ENCODE measurements at regions not wholly inside any gene's neighbourhood (a gene's known extent, or its start where the extent isn't known, plus 50 kb on each side); places are given as distances from the start of the nearest gene placed in this dataset.

DNA sequence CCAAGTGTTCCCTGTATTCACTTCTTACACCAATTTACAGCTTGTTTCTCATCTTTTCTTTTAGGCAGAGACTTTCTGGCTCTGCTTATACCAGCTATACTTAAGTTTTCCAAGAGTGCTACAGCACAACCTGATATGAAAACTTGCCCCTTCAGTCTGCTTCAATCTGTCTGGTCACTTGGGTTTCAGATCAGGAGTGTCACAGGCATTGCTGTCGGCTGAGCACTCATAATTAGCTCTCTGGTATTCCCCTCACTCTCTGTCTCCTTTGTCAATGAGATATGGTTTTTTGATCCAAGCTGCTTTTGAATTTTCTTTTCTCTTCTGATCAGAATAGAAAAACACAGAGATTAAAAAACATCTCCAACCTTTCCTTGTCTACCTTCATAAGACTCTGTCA lies 194.9 kb upstream of the UMPS start:
- no peaks in the 10 kb centered on the region for H3K9me3 ChIP-seq (ENCODE audit: insufficient read depth, low read depth, low read length)
- H3K9ac ChIP-seq (ENCODE audit: low read depth, low read length, poor library complexity, severe bottlenecking): no peak overlapping the region
- TF ChIP-seq EZH2phosphoT487 (IDR thresholded peaks at IDR 0.05; ENCODE audit: borderline replicate concordance): no peak
- TF ChIP-seq, protein P1, sequence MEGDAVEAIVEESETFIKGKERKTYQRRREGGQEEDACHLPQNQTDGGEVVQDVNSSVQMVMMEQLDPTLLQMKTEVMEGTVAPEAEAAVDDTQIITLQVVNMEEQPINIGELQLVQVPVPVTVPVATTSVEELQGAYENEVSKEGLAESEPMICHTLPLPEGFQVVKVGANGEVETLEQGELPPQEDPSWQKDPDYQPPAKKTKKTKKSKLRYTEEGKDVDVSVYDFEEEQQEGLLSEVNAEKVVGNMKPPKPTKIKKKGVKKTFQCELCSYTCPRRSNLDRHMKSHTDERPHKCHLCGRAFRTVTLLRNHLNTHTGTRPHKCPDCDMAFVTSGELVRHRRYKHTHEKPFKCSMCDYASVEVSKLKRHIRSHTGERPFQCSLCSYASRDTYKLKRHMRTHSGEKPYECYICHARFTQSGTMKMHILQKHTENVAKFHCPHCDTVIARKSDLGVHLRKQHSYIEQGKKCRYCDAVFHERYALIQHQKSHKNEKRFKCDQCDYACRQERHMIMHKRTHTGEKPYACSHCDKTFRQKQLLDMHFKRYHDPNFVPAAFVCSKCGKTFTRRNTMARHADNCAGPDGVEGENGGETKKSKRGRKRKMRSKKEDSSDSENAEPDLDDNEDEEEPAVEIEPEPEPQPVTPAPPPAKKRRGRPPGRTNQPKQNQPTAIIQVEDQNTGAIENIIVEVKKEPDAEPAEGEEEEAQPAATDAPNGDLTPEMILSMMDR (conservative IDR thresholded peaks at IDR 0.05; ENCODE audit: low read length): no peak
- no peaks in the 10 kb centered on the region for H3K9me2 ChIP-seq (replicated peaks; ENCODE audit: low read depth, low read length)
- no peak overlapping the region for H3K4me3 ChIP-seq (ENCODE audit: low read length, poor library complexity, severe bottlenecking)
- H3K4me1 ChIP-seq (ENCODE audit: insufficient read depth, low read length, poor library complexity, severe bottlenecking): no peaks in the 10 kb centered on the region
- H2AFZ ChIP-seq (ENCODE audit: low read length): no peak overlapping the region
- no peaks in the 10 kb centered on the region for H3F3A ChIP-seq (ENCODE audit: low read depth)
- no peak overlapping the region for H3K4me2 ChIP-seq (ENCODE audit: low read depth, low read length, poor library complexity, severe bottlenecking)
- H3K36me3 ChIP-seq (ENCODE audit: insufficient read depth, low read length): no peaks in the 10 kb centered on the region
- H3K27me3 ChIP-seq (ENCODE audit: insufficient read depth, low read length, poor library complexity, severe bottlenecking): no peaks in the 10 kb centered on the region
- no peaks in the 10 kb centered on the region for H4K20me1 ChIP-seq (ENCODE audit: insufficient read depth, low read length, poor library complexity, severe bottlenecking)
- H3K79me2 ChIP-seq (ENCODE audit: insufficient read depth, low read length): no peaks in the 10 kb centered on the region

DNA sequence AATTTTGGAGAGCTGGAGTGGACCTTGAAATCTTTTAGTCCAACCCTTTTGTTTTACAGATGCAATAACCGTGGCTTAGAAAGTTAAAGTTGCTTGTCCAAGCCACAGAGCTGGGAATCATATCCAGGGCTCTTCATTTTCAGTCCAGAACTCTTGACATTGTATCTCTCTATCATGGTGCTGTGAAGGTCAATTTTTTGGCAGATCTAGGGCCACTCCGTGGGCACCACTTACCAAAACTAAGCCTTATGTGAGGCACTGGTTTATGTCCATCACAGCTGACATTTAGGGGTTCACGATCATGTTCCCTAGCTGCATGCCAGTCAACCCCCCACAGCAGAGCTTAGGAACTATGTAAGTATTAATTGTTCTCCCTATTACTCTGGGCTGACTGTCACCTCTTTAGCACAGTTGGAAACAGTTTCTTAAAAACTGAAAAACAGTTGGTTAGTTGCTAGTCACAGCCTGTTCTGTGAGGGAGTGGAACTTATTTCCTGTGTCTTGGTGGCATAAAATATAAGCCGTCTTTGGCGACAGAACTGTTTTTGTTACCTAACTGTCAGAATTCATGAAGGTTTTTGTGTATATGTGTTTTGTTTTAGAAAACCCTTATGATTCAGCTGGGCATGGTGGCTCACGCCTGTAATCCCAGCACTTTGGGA lies 189.6 kb upstream of the UMPS start:
- H3K9me2 ChIP-seq (replicated peaks; ENCODE audit: low read depth, low read length): no peaks in the 10 kb centered on the region
- H3K4me1 ChIP-seq (ENCODE audit: insufficient read depth, low read length, poor library complexity, severe bottlenecking): no peaks in the 10 kb centered on the region
- H3F3A ChIP-seq (ENCODE audit: low read depth): no peaks in the 10 kb centered on the region
- H3K4me2 ChIP-seq (ENCODE audit: low read depth, low read length, poor library complexity, severe bottlenecking): no peak overlapping the region
- no peaks in the 10 kb centered on the region for H3K36me3 ChIP-seq (ENCODE audit: insufficient read depth, low read length)
- H3K9me3 ChIP-seq (ENCODE audit: insufficient read depth, low read depth, low read length): no peaks in the 10 kb centered on the region
- H4K20me1 ChIP-seq (ENCODE audit: insufficient read depth, low read length, poor library complexity, severe bottlenecking): no peaks in the 10 kb centered on the region
- H3K4me3 ChIP-seq (ENCODE audit: low read length, poor library complexity, severe bottlenecking): no peak overlapping the region
- H3K27me3 ChIP-seq (ENCODE audit: insufficient read depth, low read length, poor library complexity, severe bottlenecking): no peaks in the 10 kb centered on the region
- no peak overlapping the region for H2AFZ ChIP-seq (ENCODE audit: low read length)
- TF ChIP-seq, protein P1 (conservative IDR thresholded peaks at IDR 0.05; ENCODE audit: low read length): no peak
- no peak for TF ChIP-seq EZH2phosphoT487 (IDR thresholded peaks at IDR 0.05; ENCODE audit: borderline replicate concordance)
- H3K79me2 ChIP-seq (ENCODE audit: insufficient read depth, low read length): no peaks in the 10 kb centered on the region
- H3K9ac ChIP-seq (ENCODE audit: low read depth, low read length, poor library complexity, severe bottlenecking): no peak overlapping the region

DNA sequence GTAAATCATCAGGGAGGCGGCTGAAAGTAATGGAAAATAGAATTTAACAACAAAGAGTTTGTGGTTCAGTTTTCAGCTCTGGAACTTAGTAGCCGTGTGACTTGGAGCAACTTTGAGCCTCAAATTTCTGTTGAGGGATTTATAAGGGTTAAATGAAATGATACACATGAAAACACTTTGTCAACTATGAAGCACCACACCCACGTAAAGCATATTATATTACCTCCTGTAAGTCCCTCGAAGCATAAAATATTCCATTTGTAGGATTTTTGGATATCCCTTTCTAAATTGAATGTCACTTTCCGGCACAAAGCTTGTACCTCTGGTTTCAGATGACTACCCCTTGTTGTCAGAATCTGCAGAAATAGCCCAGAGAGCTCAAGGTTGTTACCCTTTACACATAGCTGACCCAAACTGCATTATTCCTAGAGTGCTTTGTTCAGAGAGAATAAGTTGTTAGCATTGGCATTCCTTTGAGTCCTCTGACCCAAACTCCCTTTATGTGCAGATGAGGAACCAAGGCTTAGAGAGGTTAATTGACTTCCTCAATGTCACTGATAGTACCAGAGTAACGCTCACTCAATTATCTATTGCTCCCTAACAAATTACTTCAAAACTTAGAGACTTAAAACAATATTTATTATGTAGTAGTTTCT lies 187.9 kb upstream of the UMPS start:
- H3K4me1 ChIP-seq (ENCODE audit: insufficient read depth, low read length, poor library complexity, severe bottlenecking): no peaks in the 10 kb centered on the region
- H3K4me2 ChIP-seq (ENCODE audit: low read depth, low read length, poor library complexity, severe bottlenecking): no peak overlapping the region
- TF ChIP-seq, protein P1 (conservative IDR thresholded peaks at IDR 0.05; ENCODE audit: low read length): no peak
- TF ChIP-seq EZH2phosphoT487 (IDR thresholded peaks at IDR 0.05; ENCODE audit: borderline replicate concordance): no peak
- H3K27me3 ChIP-seq (ENCODE audit: insufficient read depth, low read length, poor library complexity, severe bottlenecking): no peaks in the 10 kb centered on the region
- no peaks in the 10 kb centered on the region for H3K9me2 ChIP-seq (replicated peaks; ENCODE audit: low read depth, low read length)
- no peaks in the 10 kb centered on the region for H3K79me2 ChIP-seq (ENCODE audit: insufficient read depth, low read length)
- no peak overlapping the region for H3K9ac ChIP-seq (ENCODE audit: low read depth, low read length, poor library complexity, severe bottlenecking)
- no peaks in the 10 kb centered on the region for H3K9me3 ChIP-seq (ENCODE audit: insufficient read depth, low read depth, low read length)
- no peak overlapping the region for H2AFZ ChIP-seq (ENCODE audit: low read length)
- H3K36me3 ChIP-seq (ENCODE audit: insufficient read depth, low read length): no peaks in the 10 kb centered on the region
- H3F3A ChIP-seq (ENCODE audit: low read depth): no peaks in the 10 kb centered on the region
- no peak overlapping the region for H3K4me3 ChIP-seq (ENCODE audit: low read length, poor library complexity, severe bottlenecking)
- no peaks in the 10 kb centered on the region for H4K20me1 ChIP-seq (ENCODE audit: insufficient read depth, low read length, poor library complexity, severe bottlenecking)

All from Loucy (cell line).